ENCODE measurements at regions not wholly inside any gene's neighbourhood (a gene's known extent, or its start where the extent isn't known, plus 50 kb on each side); places are given as distances from the start of the nearest gene placed in this dataset.

DNA sequence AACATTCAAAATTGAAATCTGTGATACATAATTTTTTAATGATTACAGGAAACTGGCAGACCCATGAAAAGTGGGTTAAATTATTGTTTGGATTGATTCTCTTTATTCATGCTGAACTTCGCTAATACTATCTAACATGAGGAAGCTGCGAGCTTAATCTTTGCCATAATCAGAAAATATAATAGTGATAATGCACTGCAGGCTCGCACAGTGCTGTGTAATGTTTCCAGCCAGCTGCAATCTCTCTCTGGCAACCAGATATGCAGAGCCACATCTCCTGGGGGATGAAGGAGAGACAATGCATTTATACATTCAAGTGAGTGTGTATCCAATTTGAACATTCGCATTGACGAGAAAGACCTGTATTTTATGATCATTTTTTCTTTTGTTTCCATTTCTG lies 669.7 kb upstream of the RGMB start:
- DNase-seq (ENCODE audit: low read depth in 6 of 9, low spot score in 9 of 9) = no peak
- Histone ChIP-seq H3K4me3 (ENCODE audit: low read length in 2 of 2) (no peak overlapping the region), H3K4me1 (ENCODE audit: control insufficient read depth in 2 of 2, insufficient read depth in 2 of 2, low read length in 2 of 2) (no peaks in the 10 kb centered on the region), H3K27me3 (ENCODE audit: control insufficient read depth in 2 of 2, insufficient read depth in 1 of 2, low read length in 1 of 2) (no peaks in the 10 kb centered on the region), H3K36me3 (ENCODE audit: control insufficient read depth in 2 of 2, insufficient read depth in 2 of 2, low read length in 1 of 2) (no peaks in the 10 kb centered on the region), H3K27ac (ENCODE audit: low read depth in 1 of 2, low read length in 1 of 2) (no peak overlapping the region), H3K9me3 (ENCODE audit: control insufficient read depth in 2 of 2, insufficient read depth in 1 of 2, low read length in 1 of 2) (no peaks in the 10 kb centered on the region)
- 88% methylated on average over 5 of the region's 5 CpGs for WGBS

GRCh38 chr5:98104454-98105188 lies 668.8 kb upstream of the RGMB start:
- H3K4me1 ChIP-seq (ENCODE audit: control insufficient read depth in 2 of 2, insufficient read depth in 2 of 2, low read length in 2 of 2) = no peaks in the 10 kb centered on the region
- no peak overlapping the region for H3K27ac ChIP-seq (ENCODE audit: low read depth in 1 of 2, low read length in 1 of 2)
- H3K36me3 ChIP-seq (ENCODE audit: control insufficient read depth in 2 of 2, insufficient read depth in 2 of 2, low read length in 1 of 2) = no peaks in the 10 kb centered on the region
- no peak overlapping the region for H3K4me3 ChIP-seq (ENCODE audit: low read length in 2 of 2)
- H3K27me3 ChIP-seq (ENCODE audit: control insufficient read depth in 2 of 2, insufficient read depth in 1 of 2, low read length in 1 of 2) = no peaks in the 10 kb centered on the region
- no peaks in the 10 kb centered on the region for H3K9me3 ChIP-seq (ENCODE audit: control insufficient read depth in 2 of 2, insufficient read depth in 1 of 2, low read length in 1 of 2)
- no peak for DNase-seq (ENCODE audit: low read depth in 6 of 9, low spot score in 9 of 9)
- 77% methylated on average over 3 of the region's 3 CpGs for WGBS

- Histone ChIP-seq H3K27me3 (ENCODE audit: control insufficient read depth in 2 of 2, insufficient read depth in 1 of 2, low read length in 1 of 2) (no peaks in the 10 kb centered on the region), H3K27ac (ENCODE audit: low read depth in 1 of 2, low read length in 1 of 2) (no peak overlapping the region), H3K36me3 (ENCODE audit: control insufficient read depth in 2 of 2, insufficient read depth in 2 of 2, low read length in 1 of 2) (no peaks in the 10 kb centered on the region), H3K4me1 (ENCODE audit: control insufficient read depth in 2 of 2, insufficient read depth in 2 of 2, low read length in 2 of 2) (no peaks in the 10 kb centered on the region), H3K4me3 (ENCODE audit: low read length in 2 of 2) (no peak overlapping the region), H3K9me3 (ENCODE audit: control insufficient read depth in 2 of 2, insufficient read depth in 1 of 2, low read length in 1 of 2) (no peaks in the 10 kb centered on the region)
- no peak for DNase-seq (ENCODE audit: low read depth in 6 of 9, low spot score in 9 of 9)
- WGBS = 73% methylated on average over 6 of the region's 6 CpGs
These were observed 667.8 kb upstream of the RGMB start for GRCh38 chr5:98105681-98106080.

GRCh38 chr5:98106116-98107031 lies 667.1 kb upstream of the RGMB start:
- Histone ChIP-seq H3K27ac (ENCODE audit: low read depth in 1 of 2, low read length in 1 of 2) (no peak overlapping the region), H3K27me3 (ENCODE audit: control insufficient read depth in 2 of 2, insufficient read depth in 1 of 2, low read length in 1 of 2) (no peaks in the 10 kb centered on the region), H3K36me3 (ENCODE audit: control insufficient read depth in 2 of 2, insufficient read depth in 2 of 2, low read length in 1 of 2) (no peaks in the 10 kb centered on the region), H3K9me3 (ENCODE audit: control insufficient read depth in 2 of 2, insufficient read depth in 1 of 2, low read length in 1 of 2) (no peaks in the 10 kb centered on the region), H3K4me1 (ENCODE audit: control insufficient read depth in 2 of 2, insufficient read depth in 2 of 2, low read length in 2 of 2) (no peaks in the 10 kb centered on the region), H3K4me3 (ENCODE audit: low read length in 2 of 2) (no peak overlapping the region)
- 80% methylated on average over 4 of the region's 4 CpGs for WGBS
- no peak for DNase-seq (ENCODE audit: low read depth in 6 of 9, low spot score in 9 of 9)

DNA sequence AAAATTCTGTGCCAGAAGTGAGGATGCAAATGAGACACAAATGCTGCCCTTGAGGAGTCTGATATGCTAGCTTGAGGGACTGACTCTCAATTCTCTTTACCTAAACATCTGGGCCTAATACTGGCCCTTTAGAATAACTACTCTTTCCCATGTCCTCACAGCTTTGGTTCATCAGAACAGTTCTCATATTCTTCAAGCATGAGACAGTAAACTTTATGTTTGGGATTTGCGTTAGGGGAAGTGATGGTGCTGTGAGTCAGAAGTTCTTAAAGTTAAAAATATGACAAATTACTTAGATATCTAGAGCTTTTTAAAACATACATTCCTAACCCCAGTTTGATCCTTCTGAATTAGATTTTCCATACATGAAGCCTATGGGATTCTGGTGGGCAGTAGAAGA lies 665.0 kb upstream of the RGMB start:
- no peak overlapping the region for H3K4me3 ChIP-seq (ENCODE audit: low read length in 2 of 2)
- peaks cover 0 to 2% of the 10 kb centered on the region in 2 donors for H3K9me3 ChIP-seq (ENCODE audit: control insufficient read depth in 2 of 2, insufficient read depth in 1 of 2, low read length in 1 of 2)
- no peaks in the 10 kb centered on the region for H3K4me1 ChIP-seq (ENCODE audit: control insufficient read depth in 2 of 2, insufficient read depth in 2 of 2, low read length in 2 of 2)
- H3K27me3 ChIP-seq (ENCODE audit: control insufficient read depth in 2 of 2, insufficient read depth in 1 of 2, low read length in 1 of 2) = no peaks in the 10 kb centered on the region
- no peak overlapping the region for H3K27ac ChIP-seq (ENCODE audit: low read depth in 1 of 2, low read length in 1 of 2)
- H3K36me3 ChIP-seq (ENCODE audit: control insufficient read depth in 2 of 2, insufficient read depth in 2 of 2, low read length in 1 of 2) = no peaks in the 10 kb centered on the region
- DNase-seq (ENCODE audit: low read depth in 6 of 9, low spot score in 9 of 9) = no peak
- WGBS = 88% methylated on average over 1 of the region's 1 CpG

GRCh38 chr5:98109561-98110006 lies 663.9 kb upstream of the RGMB start:
- Histone ChIP-seq H3K4me1 (ENCODE audit: control insufficient read depth in 2 of 2, insufficient read depth in 2 of 2, low read length in 2 of 2) (no peaks in the 10 kb centered on the region), H3K36me3 (ENCODE audit: control insufficient read depth in 2 of 2, insufficient read depth in 2 of 2, low read length in 1 of 2) (no peaks in the 10 kb centered on the region), H3K27me3 (ENCODE audit: control insufficient read depth in 2 of 2, insufficient read depth in 1 of 2, low read length in 1 of 2) (no peaks in the 10 kb centered on the region), H3K9me3 (ENCODE audit: control insufficient read depth in 2 of 2, insufficient read depth in 1 of 2, low read length in 1 of 2) (peaks cover 0 to 2% of the 10 kb centered on the region in 2 donors), H3K4me3 (ENCODE audit: low read length in 2 of 2) (no peak overlapping the region), H3K27ac (ENCODE audit: low read depth in 1 of 2, low read length in 1 of 2) (no peak overlapping the region)
- WGBS = 67% methylated on average over 2 of the region's 2 CpGs
- no peak for DNase-seq (ENCODE audit: low read depth in 6 of 9, low spot score in 9 of 9)

DNA sequence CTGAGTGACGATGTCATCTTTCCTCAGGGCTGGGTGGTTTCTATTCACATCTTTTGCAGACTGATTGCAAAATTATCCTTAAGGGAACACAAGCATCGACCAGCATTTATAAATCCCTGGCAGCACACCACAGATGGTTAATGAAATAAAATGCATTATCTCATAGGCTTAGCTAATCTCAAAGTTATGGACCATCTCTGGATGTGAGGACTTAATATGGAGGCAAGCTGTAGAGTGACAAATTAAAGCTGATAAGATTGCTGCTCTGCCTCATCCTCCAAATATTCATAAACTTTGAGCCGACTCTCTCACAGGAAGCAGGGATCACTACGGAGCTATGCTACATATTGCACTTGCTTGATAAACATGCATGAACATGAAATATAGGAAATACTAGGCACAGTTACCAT lies 663.2 kb upstream of the RGMB start:
- Histone ChIP-seq H3K4me3 (ENCODE audit: low read length in 2 of 2) (no peak overlapping the region), H3K27ac (ENCODE audit: low read depth in 1 of 2, low read length in 1 of 2) (no peak overlapping the region), H3K9me3 (ENCODE audit: control insufficient read depth in 2 of 2, insufficient read depth in 1 of 2, low read length in 1 of 2) (peaks cover 0 to 2% of the 10 kb centered on the region in 2 donors), H3K4me1 (ENCODE audit: control insufficient read depth in 2 of 2, insufficient read depth in 2 of 2, low read length in 2 of 2) (no peaks in the 10 kb centered on the region), H3K36me3 (ENCODE audit: control insufficient read depth in 2 of 2, insufficient read depth in 2 of 2, low read length in 1 of 2) (no peaks in the 10 kb centered on the region), H3K27me3 (ENCODE audit: control insufficient read depth in 2 of 2, insufficient read depth in 1 of 2, low read length in 1 of 2) (no peaks in the 10 kb centered on the region)
- no peak for DNase-seq (ENCODE audit: low read depth in 6 of 9, low spot score in 9 of 9)
- 88% methylated on average over 4 of the region's 4 CpGs for WGBS

GRCh38 chr5:98110791-98111190 lies 662.7 kb upstream of the RGMB start:
- 77% methylated on average over 4 of the region's 4 CpGs for WGBS

DNA sequence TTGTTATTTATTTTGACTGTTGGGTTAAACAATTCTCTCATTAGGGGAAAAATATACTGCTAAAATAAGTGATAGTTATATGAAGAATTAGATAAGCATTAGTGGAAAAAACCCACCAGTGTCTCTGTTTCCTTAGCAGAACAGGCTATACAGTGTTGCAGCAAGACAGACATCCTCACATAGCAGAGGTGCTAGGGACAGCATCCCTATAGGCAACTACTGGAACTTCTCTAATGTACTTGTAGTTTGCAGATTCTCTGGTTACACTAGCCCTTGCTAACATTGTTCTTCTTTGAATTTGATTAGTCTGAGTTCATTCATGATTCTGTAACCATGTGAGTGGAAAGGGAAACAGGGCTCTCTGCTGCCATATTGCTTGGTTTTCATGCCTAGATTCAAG lies 661.8 kb upstream of the RGMB start:
- Histone ChIP-seq H3K36me3 (ENCODE audit: control insufficient read depth in 2 of 2, insufficient read depth in 2 of 2, low read length in 1 of 2) (no peaks in the 10 kb centered on the region), H3K27me3 (ENCODE audit: control insufficient read depth in 2 of 2, insufficient read depth in 1 of 2, low read length in 1 of 2) (no peaks in the 10 kb centered on the region), H3K4me3 (ENCODE audit: low read length in 2 of 2) (no peak overlapping the region), H3K27ac (ENCODE audit: low read depth in 1 of 2, low read length in 1 of 2) (no peak overlapping the region), H3K4me1 (ENCODE audit: control insufficient read depth in 2 of 2, insufficient read depth in 2 of 2, low read length in 2 of 2) (no peaks in the 10 kb centered on the region), H3K9me3 (ENCODE audit: control insufficient read depth in 2 of 2, insufficient read depth in 1 of 2, low read length in 1 of 2) (peaks cover 0 to 2% of the 10 kb centered on the region in 2 donors)
- no peak for DNase-seq (ENCODE audit: low read depth in 6 of 9, low spot score in 9 of 9)

More at GRCh38 chr5:98110791-98111190, 662.7 kb upstream of the RGMB start:
- no peaks in the 10 kb centered on the region for H3K27me3 ChIP-seq (ENCODE audit: control insufficient read depth in 2 of 2, insufficient read depth in 1 of 2, low read length in 1 of 2)
- H3K9me3 ChIP-seq (ENCODE audit: control insufficient read depth in 2 of 2, insufficient read depth in 1 of 2, low read length in 1 of 2) = peaks cover 0 to 2% of the 10 kb centered on the region in 2 donors
- H3K27ac ChIP-seq (ENCODE audit: low read depth in 1 of 2, low read length in 1 of 2) = no peak overlapping the region
- no peak overlapping the region for H3K4me3 ChIP-seq (ENCODE audit: low read length in 2 of 2)
- H3K36me3 ChIP-seq (ENCODE audit: control insufficient read depth in 2 of 2, insufficient read depth in 2 of 2, low read length in 1 of 2) = no peaks in the 10 kb centered on the region
- no peaks in the 10 kb centered on the region for H3K4me1 ChIP-seq (ENCODE audit: control insufficient read depth in 2 of 2, insufficient read depth in 2 of 2, low read length in 2 of 2)
- no peak for DNase-seq (ENCODE audit: low read depth in 6 of 9, low spot score in 9 of 9)

All from thymus (tissue), 11 donors.